ENCODE measurements at regions not wholly inside any gene's neighbourhood (a gene's known extent, or its start where the extent isn't known, plus 50 kb on each side); places are given as distances from the start of the nearest gene placed in this dataset.

- intact Hi-C loops (cut with micrococcal nuclease): no loop called here
Observed at GRCh38 chr1:87981810-87982209, 653.1 kb downstream of the LMO4 start.

GRCh38 chr1:87983841-87984240 lies 655.2 kb downstream of the LMO4 start:
- Mint-ChIP-seq H3K4me3 (ENCODE audit: unreplicated experiment) (no peak overlapping the region), H3K4me1 (ENCODE audit: insufficient read depth, unreplicated experiment) (peaks cover 10% of the 10 kb centered on the region), H3K27me3 (ENCODE audit: insufficient read depth, unreplicated experiment) (no peaks in the 10 kb centered on the region), H3K27ac (ENCODE audit: low read depth, unreplicated experiment) (no peak overlapping the region), H3K36me3 (ENCODE audit: insufficient read depth, unreplicated experiment) (no peaks in the 10 kb centered on the region), H3K9me3 (ENCODE audit: unreplicated experiment) (no peaks in the 10 kb centered on the region)
- ChIA-PET POLR2A (interaction anchor here (0.6 kb wide), 1 partner anchor 26 kb away, joined by 3 read pairs; no protein-coding TSS in a partner anchor), CTCF (no interaction called here)
- BruUV-seq (replicated peaks): no TSS peak
- TF ChIP-seq CTCF (IDR thresholded peaks at IDR 0.05; ENCODE audit: unreplicated experiment): no peak
- DNase-seq (ENCODE audit: unreplicated experiment): no peak
- intact Hi-C loops (cut with micrococcal nuclease): no loop called here

More at GRCh38 chr1:87981810-87982209, 653.1 kb downstream of the LMO4 start:
- POLR2A ChIA-PET: interaction anchor here (0.6 kb wide), 1 partner anchor 557 kb away, joined by 3 read pairs; no protein-coding TSS in a partner anchor
- H3K4me3 Mint-ChIP-seq (ENCODE audit: unreplicated experiment): no peak overlapping the region
- CTCF ChIA-PET: no interaction called here
- TF ChIP-seq CTCF (IDR thresholded peaks at IDR 0.05; ENCODE audit: unreplicated experiment): no peak
- no TSS peak for BruUV-seq (replicated peaks)
- H3K27ac Mint-ChIP-seq (ENCODE audit: low read depth, unreplicated experiment): no peak overlapping the region
- H3K27me3 Mint-ChIP-seq (ENCODE audit: insufficient read depth, unreplicated experiment): no peaks in the 10 kb centered on the region
- H3K4me1 Mint-ChIP-seq (ENCODE audit: insufficient read depth, unreplicated experiment): peaks cover 10% of the 10 kb centered on the region
- no peaks in the 10 kb centered on the region for H3K36me3 Mint-ChIP-seq (ENCODE audit: insufficient read depth, unreplicated experiment)
- no peaks in the 10 kb centered on the region for H3K9me3 Mint-ChIP-seq (ENCODE audit: unreplicated experiment)
- no peak for DNase-seq (ENCODE audit: unreplicated experiment)

- no TSS peak for BruUV-seq (replicated peaks)
- Mint-ChIP-seq H3K9me3 (ENCODE audit: unreplicated experiment) (no peaks in the 10 kb centered on the region), H3K27ac (ENCODE audit: low read depth, unreplicated experiment) (no peak overlapping the region), H3K27me3 (ENCODE audit: insufficient read depth, unreplicated experiment) (no peaks in the 10 kb centered on the region), H3K36me3 (ENCODE audit: insufficient read depth, unreplicated experiment) (no peaks in the 10 kb centered on the region), H3K4me1 (ENCODE audit: insufficient read depth, unreplicated experiment) (peaks cover 9% of the 10 kb centered on the region), H3K4me3 (ENCODE audit: unreplicated experiment) (no peak overlapping the region)
- intact Hi-C loops (cut with micrococcal nuclease): no loop called here
- DNase-seq (ENCODE audit: unreplicated experiment): no peak
- CTCF ChIA-PET: interaction anchor here (0.7 to 1.0 kb wide), 2 partner anchors 8 to 655 kb away, joined by 3 read pairs; no protein-coding TSS in a partner anchor
- POLR2A ChIA-PET: no interaction called here
- no peak for TF ChIP-seq CTCF (IDR thresholded peaks at IDR 0.05; ENCODE audit: unreplicated experiment)
Observed at GRCh38 chr1:87985071-87985470, 656.4 kb downstream of the LMO4 start.

- BruUV-seq (replicated peaks): no TSS peak
- CTCF ChIA-PET: interaction anchor here (0.6 to 1.6 kb wide), 7 partner anchors 10 to 294 kb away, joined by 3 to 6 read pairs (median 3); no protein-coding TSS in a partner anchor
- Mint-ChIP-seq H3K4me1 (ENCODE audit: insufficient read depth, unreplicated experiment) (peaks cover 4% of the 10 kb centered on the region), H3K36me3 (ENCODE audit: insufficient read depth, unreplicated experiment) (no peaks in the 10 kb centered on the region), H3K4me3 (ENCODE audit: unreplicated experiment) (no peak overlapping the region), H3K27me3 (ENCODE audit: insufficient read depth, unreplicated experiment) (no peaks in the 10 kb centered on the region), H3K27ac (ENCODE audit: low read depth, unreplicated experiment) (no peak overlapping the region), H3K9me3 (ENCODE audit: unreplicated experiment) (no peaks in the 10 kb centered on the region)
- intact Hi-C loops (cut with micrococcal nuclease): no loop called here
- DNase-seq (ENCODE audit: unreplicated experiment): no peak
- peak; percentile 16 for TF ChIP-seq CTCF (IDR thresholded peaks at IDR 0.05; ENCODE audit: unreplicated experiment)
- POLR2A ChIA-PET: no interaction called here
Observed at GRCh38 chr1:87986130-87986866, 657.6 kb downstream of the LMO4 start.

Data from MCF 10A (cell line).